ENCODE measurements at regions not wholly inside any gene's neighbourhood (a gene's known extent, or its start where the extent isn't known, plus 50 kb on each side); places are given as distances from the start of the nearest gene placed in this dataset.
"Not testable (repeated sequence)": the region's sequence is repeated elsewhere in the genome, so short reads cannot be mapped to it uniquely, and the experiment has no call there.

GRCh38 chr4:173722075-173722474, 192.0 kb upstream of the HAND2 start (continued):
- TF ChIP-seq SRF (IDR thresholded peaks at IDR 0.05; ENCODE audit: low read depth, low read length) (no peak), SP1 (IDR thresholded peaks at IDR 0.05; ENCODE audit: low read depth, low read length) (no peak)

DNA sequence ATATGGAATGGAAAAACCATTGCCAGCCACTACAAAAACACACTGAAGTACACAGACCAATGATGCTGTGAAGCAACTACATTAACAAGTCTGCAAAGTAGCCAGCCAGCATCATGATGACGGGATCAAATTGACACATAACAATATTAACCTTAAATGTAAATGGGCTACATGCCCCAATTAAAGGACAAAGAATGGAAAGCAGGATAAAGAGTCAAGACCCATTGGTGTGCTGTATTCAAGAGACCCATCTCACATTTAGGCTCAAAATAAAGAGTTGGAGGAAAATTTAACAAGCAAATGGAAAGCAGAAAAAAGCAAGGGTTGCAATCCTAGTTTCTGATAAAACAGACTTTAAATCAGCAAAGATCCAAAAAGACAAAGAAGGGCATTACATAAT, 188.5 kb upstream of the HAND2 start:
- H3K79me2 ChIP-seq (ENCODE audit: control insufficient read depth in 1 of 2, insufficient read depth in 2 of 2, low read length in 2 of 2); H2BK20ac ChIP-seq (ENCODE audit: low read length); FAIRE-seq; H2AFZ ChIP-seq (ENCODE audit: low read length); H4K91ac ChIP-seq (replicated peaks; ENCODE audit: insufficient read length, low read length); H2BK15ac ChIP-seq (ENCODE audit: low read length); H3K23ac ChIP-seq (ENCODE audit: insufficient read length); H3K23me2 ChIP-seq (ENCODE audit: low read depth, low read length); H3K4ac ChIP-seq (replicated peaks; ENCODE audit: insufficient read length, low read depth, low read length); H4K20me1 ChIP-seq (replicated peaks in 1 of 2; ENCODE audit: control insufficient read depth in 1 of 2, insufficient read depth in 2 of 2, low read length in 2 of 2); H3K27me3 ChIP-seq (replicated peaks in 1 of 4; ENCODE audit: control insufficient read depth in 3 of 4, extremely low read depth in 1 of 4, insufficient read depth in 3 of 4, low read length in 3 of 4); DNase-seq (ENCODE audit: low read depth in 1 of 2, low spot score in 2 of 2); H3K4me2 ChIP-seq (ENCODE audit: insufficient read depth in 1 of 2, low read depth in 2 of 2, low read length in 2 of 2); H2BK12ac ChIP-seq (ENCODE audit: low read depth, low read length); H3K18ac ChIP-seq (ENCODE audit: extremely low read depth, low read length); H3K4me3 ChIP-seq (ENCODE audit: extremely low read depth in 1 of 4, insufficient read depth in 2 of 4, low read depth in 3 of 4, low read length in 4 of 4); H3K36me3 ChIP-seq (ENCODE audit: control insufficient read depth in 2 of 4, insufficient read depth in 4 of 4, low read length in 3 of 4); H3K27ac ChIP-seq (ENCODE audit: low read depth, low read length); H2AK5ac ChIP-seq (ENCODE audit: low read depth, low read length); H3K4me1 ChIP-seq (replicated peaks in 1 of 4; ENCODE audit: control insufficient read depth in 3 of 4, insufficient read depth in 4 of 4, low read length in 3 of 4); H4K8ac ChIP-seq (ENCODE audit: extremely low read depth, insufficient read depth, low read length); H2BK5ac ChIP-seq (ENCODE audit: low read depth, low read length); H2BK120ac ChIP-seq (replicated peaks; ENCODE audit: low read depth, low read length); H4K5ac ChIP-seq (ENCODE audit: insufficient read length, low read depth, low read length); POLR2A ChIA-PET (ENCODE audit: partially characterized antibody); H3K56ac ChIP-seq (replicated peaks; ENCODE audit: insufficient read length, low read depth, low read length); H3K79me1 ChIP-seq (ENCODE audit: low read depth, low read length); H3K14ac ChIP-seq (ENCODE audit: insufficient read length); H3K9me3 ChIP-seq (ENCODE audit: insufficient read depth in 2 of 2, low read depth in 1 of 2, low read length in 1 of 2); H3K9ac ChIP-seq (replicated peaks in 1 of 4; ENCODE audit: extremely low read depth in 1 of 4, low read depth in 3 of 4, low read length in 3 of 4): not testable (repeated sequence)
- CTCF ChIA-PET (ENCODE audit: partially characterized antibody), result interaction anchor here (1.2 to 2.3 kb wide), 2 partner anchors 26 to 34 kb away, joined by 3 to 9 read pairs; no protein-coding TSS in a partner anchor
- WGBS, 2 experiments (ENCODE audit: extremely low coverage in 1 of 2, insufficient coverage in 1 of 2, insufficient read length in 1 of 2, insufficient replicate concordance in 2 of 2, low coverage in 1 of 2, low lambda C conversion rate in 2 of 2, missing lambda C conversion rate in 1 of 2), result 100% methylated on average over 1 of the region's 1 CpG; no CpG with 5 or more reads in 1 of the 2 experiments
